H1 (cell line): ENCODE measurements at regions not wholly inside any gene's neighbourhood (a gene's known extent, or its start where the extent isn't known, plus 50 kb on each side); places are given as distances from the start of the nearest gene placed in this dataset.

Source experiments
- CTCF ChIA-PET: fragments of 300-600 bp; sonication (Branson Sonifier 250); formaldehyde crosslinking; loops from one replicate; lab custom pipeline; 2021; ENCODE audit not compliant: partially characterized antibody; lab: Charles Lee
- POLR2A ChIA-PET: fragments of 300-600 bp; sonication (Branson Sonifier 250); formaldehyde crosslinking; loops from one replicate; lab custom pipeline; 2021; ENCODE audit warnings: inconsistent platforms; ENCODE audit not compliant: partially characterized antibody; lab: Charles Lee
- DNase-seq, 2 experiments: peaks; one replicate each; pipeline versions ENCODE4 v3.0.0 to v3.0.0-alpha.2; 2010 to 2022; ENCODE audit warnings: low spot score in 2 of 2, low read depth in 1 of 2, mixed read lengths in 1 of 2
- FAIRE-seq: peaks from 2 replicates; lab custom pipeline; 2011; peaks lifted over from hg19 to GRCh38; lab: Jason Lieb, UNC
- H2AFZ ChIP-seq: 2 replicates; pipeline ENCODE4 v1.8.1; 2012; ENCODE audit warnings: low read length, inconsistent platforms
- H2AK5ac ChIP-seq: 2 replicates; pipeline ENCODE4 v1.6.1; 2013; ENCODE audit warnings: low read depth, low read length
- H2BK120ac ChIP-seq: replicated peaks from 2 replicates; pipeline ENCODE3; 2013; ENCODE audit warnings: low read depth, low read length, inconsistent platforms
- H2BK12ac ChIP-seq: 2 replicates; pipeline ENCODE4 v1.6.1; 2013; ENCODE audit warnings: low read depth, low read length
- H2BK15ac ChIP-seq: 2 replicates; pipeline ENCODE4 v1.6.1; 2013; ENCODE audit warnings: low read length
- H2BK20ac ChIP-seq: 2 replicates; pipeline ENCODE4 v1.6.1; 2013; ENCODE audit warnings: low read length
- H2BK5ac ChIP-seq: 2 replicates; pipeline ENCODE4 v1.6.1; 2013; ENCODE audit warnings: low read depth, low read length
- H3K14ac ChIP-seq: 2 replicates; pipeline ENCODE4 v1.6.1; 2013; ENCODE audit warnings: inconsistent platforms; ENCODE audit not compliant: insufficient read length
- H3K18ac ChIP-seq: 2 replicates; pipeline ENCODE4 v1.6.1; 2013; ENCODE audit warnings: low read length; ENCODE audit errors: extremely low read depth
- H3K23ac ChIP-seq: 2 replicates; pipeline ENCODE4 v1.6.1; 2013; ENCODE audit warnings: inconsistent platforms; ENCODE audit not compliant: insufficient read length
- H3K23me2 ChIP-seq: 2 replicates; pipeline ENCODE4 v1.6.1; 2013; ENCODE audit warnings: low read depth, low read length
- H3K27ac ChIP-seq: 2 replicates; pipeline ENCODE4 v1.6.1; 2011; ENCODE audit warnings: low read depth, low read length, inconsistent platforms
- H3K27me3 ChIP-seq, 4 experiments: replicated peaks in 1 of 4; 1 replicate in 1 of 4; 2 replicates in 3 of 4; pipeline versions ENCODE4 v1.6.1 to v1.8.1; 2011 to 2013; ENCODE audit warnings: low read length in 3 of 4, mild to moderate bottlenecking in 3 of 4, inconsistent platforms in 2 of 4, mixed read lengths in 2 of 4, moderate library complexity in 1 of 4; ENCODE audit not compliant: control insufficient read depth in 3 of 4, insufficient read depth in 3 of 4; ENCODE audit errors: extremely low read depth in 1 of 4
- H3K36me3 ChIP-seq, 4 experiments: 2 replicates each; pipeline versions ENCODE4 v1.6.1 to v1.8.1; 2011 to 2013; ENCODE audit warnings: mild to moderate bottlenecking in 4 of 4, low read length in 3 of 4, moderate library complexity in 2 of 4, control low read depth in 1 of 4, inconsistent platforms in 1 of 4; ENCODE audit not compliant: insufficient read depth in 4 of 4, control insufficient read depth in 2 of 4
- H3K4ac ChIP-seq: replicated peaks from 2 replicates; pipeline ENCODE3; 2013; ENCODE audit warnings: low read length, low read depth, mixed read lengths, inconsistent platforms; ENCODE audit not compliant: insufficient read length
- H3K4me1 ChIP-seq, 4 experiments: replicated peaks in 1 of 4; 1 replicate in 1 of 4; 2 replicates in 3 of 4; pipeline versions ENCODE4 v1.6.1 to v1.8.1; 2011 to 2013; ENCODE audit warnings: low read length in 3 of 4, inconsistent platforms in 2 of 4, mixed read lengths in 1 of 4; ENCODE audit not compliant: insufficient read depth in 4 of 4, control insufficient read depth in 3 of 4
- H3K4me2 ChIP-seq, 2 experiments: 2 replicates each; pipeline versions ENCODE4 v1.6.1 to v1.8.1; 2011 to 2013; ENCODE audit warnings: low read depth in 2 of 2, low read length in 2 of 2, control low read depth in 1 of 2, inconsistent platforms in 1 of 2, mild to moderate bottlenecking in 1 of 2; ENCODE audit not compliant: insufficient read depth in 1 of 2
- H3K4me3 ChIP-seq, 4 experiments: fragments of 200-600, 300-600 bp in 1 of 4; sonication (generic), shearing (Covaris generic), sonication (Bioruptor Twin) in 1 of 4; 2 replicates each; pipeline versions ENCODE4 v1.5.1 to v1.8.1; 2011 to 2016; ENCODE audit warnings: low read length in 4 of 4, low read depth in 3 of 4, control low read depth in 2 of 4, inconsistent platforms in 2 of 4, mild to moderate bottlenecking in 2 of 4, mixed read lengths in 1 of 4, moderate library complexity in 1 of 4; ENCODE audit not compliant: insufficient read depth in 2 of 4; ENCODE audit errors: extremely low read depth in 1 of 4
- H3K56ac ChIP-seq: replicated peaks from 2 replicates; pipeline ENCODE3; 2013; ENCODE audit warnings: low read depth, mild to moderate bottlenecking, mixed read lengths, low read length, inconsistent platforms; ENCODE audit not compliant: insufficient read length
- H3K79me1 ChIP-seq: 2 replicates; pipeline ENCODE4 v1.6.1; 2013; ENCODE audit warnings: low read depth, low read length, control low read depth
- H3K79me2 ChIP-seq, 2 experiments: 2 replicates each; pipeline versions ENCODE4 v1.6.1 to v1.8.1; 2012 to 2013; ENCODE audit warnings: low read length in 2 of 2, mild to moderate bottlenecking in 2 of 2, inconsistent platforms in 1 of 2; ENCODE audit not compliant: insufficient read depth in 2 of 2, control insufficient read depth in 1 of 2
- H3K9ac ChIP-seq, 4 experiments: replicated peaks in 1 of 4; 1 replicate in 1 of 4; 2 replicates in 3 of 4; pipeline versions ENCODE4 v1.6.1 to v1.8.1; 2011 to 2013; ENCODE audit warnings: low read depth in 3 of 4, low read length in 3 of 4, control low read depth in 2 of 4, mild to moderate bottlenecking in 2 of 4, moderate library complexity in 2 of 4, inconsistent platforms in 1 of 4; ENCODE audit errors: extremely low read depth in 1 of 4
- H3K9me3 ChIP-seq, 2 experiments: 2 replicates each; pipeline versions ENCODE4 v1.6.1 to v1.8.1; 2012 to 2013; ENCODE audit warnings: mild to moderate bottlenecking in 2 of 2, moderate library complexity in 2 of 2, control low read depth in 1 of 2, inconsistent platforms in 1 of 2, low read depth in 1 of 2, low read length in 1 of 2, mixed read lengths in 1 of 2; ENCODE audit not compliant: insufficient read depth in 2 of 2
- H4K20me1 ChIP-seq, 2 experiments: replicated peaks in 1 of 2; 2 replicates each; pipeline versions ENCODE3 to v1.8.1; 2011 to 2013; ENCODE audit warnings: inconsistent platforms in 2 of 2, low read length in 2 of 2, mild to moderate bottlenecking in 1 of 2; ENCODE audit not compliant: insufficient read depth in 2 of 2, control insufficient read depth in 1 of 2
- H4K5ac ChIP-seq: 2 replicates; pipeline ENCODE4 v1.6.1; 2013; ENCODE audit warnings: low read length, low read depth, mixed read lengths, inconsistent platforms; ENCODE audit not compliant: insufficient read length
- H4K8ac ChIP-seq: 2 replicates; pipeline ENCODE4 v1.8.0; 2013; ENCODE audit warnings: mild to moderate bottlenecking, moderate library complexity, low read length, inconsistent platforms; ENCODE audit not compliant: insufficient read depth; ENCODE audit errors: extremely low read depth
- H4K91ac ChIP-seq: replicated peaks from 2 replicates; pipeline ENCODE3; 2013; ENCODE audit warnings: low read length, mixed read lengths, inconsistent platforms; ENCODE audit not compliant: insufficient read length
- HDAC6 ChIP-seq: IDR thresholded peaks from one replicate; pipeline ENCODE4 v1.7.1; 2012; ENCODE audit warnings: low read depth, mild to moderate bottlenecking, inconsistent platforms, low read length, moderate library complexity
- SP4 ChIP-seq: IDR thresholded peaks from 2 replicates; pipeline ENCODE4 v1.6.1; 2012; ENCODE audit warnings: low read length, inconsistent platforms

- Histone ChIP-seq H3K4ac (no peak overlapping the region), H2BK120ac (no peak overlapping the region), H3K23me2 (no peaks in the 10 kb centered on the region), H4K8ac (no peak overlapping the region), H3K27ac (no peak overlapping the region), H3K14ac (no peak overlapping the region), H3K79me1 (no peaks in the 10 kb centered on the region), H3K18ac (no peak overlapping the region), H3K4me2 (no peak overlapping the region), H3K4me1 (no peaks in the 10 kb centered on the region; a peak in 1 of 7 replicates), H2BK15ac (no peak overlapping the region), H3K9me3 (peaks cover 0 to 5% of the 10 kb centered on the region in 2 experiments; a peak in 2 of 4 replicates), H2BK20ac (no peak overlapping the region), H3K36me3 (peaks cover 0 to 2% (median 0%) of the 10 kb centered on the region in 4 experiments; a peak in 2 of 8 replicates), H2AK5ac (no peak overlapping the region), H4K91ac (no peak overlapping the region), H3K23ac (no peak overlapping the region), H3K9ac (no peak overlapping the region), H2BK12ac (no peak overlapping the region), H3K56ac (no peak overlapping the region), H4K5ac (no peak overlapping the region), H3K27me3 (no peaks in the 10 kb centered on the region), H2BK5ac (no peak overlapping the region), H3K79me2 (no peaks in the 10 kb centered on the region), H4K20me1 (no peaks in the 10 kb centered on the region), H3K4me3 (no peak overlapping the region), H2AFZ (no peak overlapping the region)
- POLR2A ChIA-PET = no interaction called here
- DNase-seq (no peak), FAIRE-seq (no peak)
- CTCF ChIA-PET = interaction anchor here (1.1 kb wide), 1 partner anchor 160 kb away, joined by 3 read pairs; no protein-coding TSS in a partner anchor
- TF ChIP-seq SP4 (no peak), HDAC6 (no peak)
Observed at GRCh38 chr3:106844638-106845037, 532.6 kb upstream of the CCDC54 start.
